HK-2 (cell line): ENCODE measurements at regions not wholly inside any gene's neighbourhood (a gene's known extent, or its start where the extent isn't known, plus 50 kb on each side); places are given as distances from the start of the nearest gene placed in this dataset.

ENCODE experiments used
- DNase-seq: peaks from one replicate; pipeline ENCODE4 v3.0.0-alpha.2; 2018; ENCODE audit not compliant: unreplicated experiment

DNA sequence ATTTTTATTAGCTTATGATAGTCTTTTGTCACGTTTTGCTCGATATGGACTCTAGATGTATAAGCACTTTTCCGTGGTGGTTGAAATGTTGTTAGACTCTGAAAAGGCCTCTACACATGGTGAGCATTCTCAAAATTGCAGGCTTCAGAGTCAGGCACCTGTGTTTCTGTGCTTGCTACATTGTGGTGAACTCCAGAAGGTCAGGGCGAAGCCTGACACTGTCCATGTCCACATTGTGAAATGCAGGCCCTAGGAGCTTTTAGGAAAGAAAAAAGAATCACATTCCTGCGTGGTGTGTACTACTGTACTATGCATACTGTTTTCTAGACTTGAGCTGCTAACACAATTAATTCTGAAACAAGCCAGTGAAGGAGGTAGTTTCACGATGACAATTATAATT lies 86.3 kb downstream of the HS3ST1 start:
- no peak for DNase-seq

DNA sequence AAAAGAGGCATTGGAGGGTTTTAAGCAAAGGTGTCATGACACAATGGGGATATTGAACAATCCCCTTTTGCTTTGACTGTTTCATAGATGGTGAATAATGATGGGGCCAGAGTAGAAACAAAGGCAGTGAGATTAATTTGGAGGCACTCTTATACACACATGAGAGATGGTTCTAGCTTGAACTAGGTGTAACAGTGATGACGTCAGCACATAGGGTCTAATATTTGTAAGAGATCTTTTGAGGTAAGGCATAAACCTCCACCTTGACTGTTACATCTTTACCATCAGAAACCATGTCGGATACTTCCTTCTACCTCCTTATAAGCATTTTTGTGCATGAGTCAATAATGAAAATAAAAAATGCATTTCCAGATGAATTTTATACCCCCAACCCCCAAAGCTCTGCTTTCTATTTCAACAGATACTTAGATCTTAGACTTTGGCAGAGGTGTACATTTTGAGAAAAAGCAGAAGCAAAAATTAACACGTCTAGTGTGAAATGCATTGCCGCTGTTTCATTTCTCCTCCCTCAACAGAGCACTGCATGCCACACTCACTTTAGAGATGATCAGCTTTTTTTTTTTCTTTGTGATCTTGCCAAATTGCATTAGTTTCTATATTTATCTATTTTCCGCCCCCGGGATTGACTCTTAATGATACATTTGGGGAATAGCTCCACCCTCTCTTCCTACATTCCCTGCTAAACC lies 87.2 kb downstream of the HS3ST1 start:
- DNase-seq, result no peak

DNA sequence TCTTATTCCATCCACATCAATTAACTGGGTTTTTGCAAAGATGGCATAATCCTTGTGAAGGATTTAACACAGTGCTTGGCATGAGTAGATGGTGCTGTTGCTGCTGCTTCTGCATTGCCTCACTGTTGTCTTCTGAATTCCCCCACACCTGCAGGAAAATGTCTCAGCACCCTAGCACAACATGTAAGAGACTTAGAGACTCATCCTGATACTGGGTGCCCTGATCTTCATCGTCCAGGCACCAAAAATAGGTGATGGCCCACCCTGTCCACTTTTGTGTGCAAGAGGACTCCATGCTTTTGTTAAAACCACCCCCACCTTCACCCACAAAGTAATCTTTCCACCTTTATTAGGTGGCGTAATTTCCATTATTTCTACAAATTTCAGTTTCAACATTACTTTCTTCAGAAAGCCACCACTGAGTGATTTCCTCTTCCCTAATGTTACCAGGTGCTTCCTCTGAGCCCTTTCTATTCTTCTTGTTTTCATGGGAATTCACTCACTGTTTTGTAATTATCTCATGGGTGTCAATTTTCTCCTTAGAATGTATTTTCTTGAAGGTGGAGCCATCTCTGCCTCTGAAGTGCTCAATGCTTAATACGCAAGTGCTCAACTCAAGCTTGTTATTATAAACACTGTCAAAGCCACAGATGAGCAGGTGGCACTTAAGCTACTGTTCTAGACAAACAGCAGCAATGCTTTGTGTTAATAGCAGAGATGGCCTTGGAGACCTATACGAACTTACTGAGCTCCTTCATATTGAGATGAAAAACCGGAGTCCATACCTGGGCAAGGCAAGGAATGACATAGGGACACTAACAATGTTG lies 89.5 kb downstream of the HS3ST1 start:
- DNase-seq, result no peak

DNA sequence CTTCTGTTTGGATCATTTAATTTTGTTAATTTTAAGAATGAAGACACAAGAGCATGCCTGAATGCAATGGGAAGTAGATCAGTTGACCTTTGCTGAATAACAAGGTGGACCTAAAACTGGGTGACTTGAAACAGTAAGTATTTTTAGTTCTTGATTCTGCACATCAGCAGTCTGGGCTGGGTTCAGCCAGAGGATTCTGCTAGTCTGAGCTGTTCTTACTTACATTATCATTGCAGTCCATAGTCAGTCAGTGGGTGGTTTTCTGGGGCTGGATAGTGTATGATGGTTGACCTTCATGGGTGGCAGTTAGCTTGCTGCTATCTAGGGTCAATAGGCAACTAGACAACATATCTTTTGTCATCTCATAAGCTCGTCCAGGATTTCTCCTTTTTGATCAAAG lies 91.4 kb downstream of the HS3ST1 start:
- no peak for DNase-seq

DNA sequence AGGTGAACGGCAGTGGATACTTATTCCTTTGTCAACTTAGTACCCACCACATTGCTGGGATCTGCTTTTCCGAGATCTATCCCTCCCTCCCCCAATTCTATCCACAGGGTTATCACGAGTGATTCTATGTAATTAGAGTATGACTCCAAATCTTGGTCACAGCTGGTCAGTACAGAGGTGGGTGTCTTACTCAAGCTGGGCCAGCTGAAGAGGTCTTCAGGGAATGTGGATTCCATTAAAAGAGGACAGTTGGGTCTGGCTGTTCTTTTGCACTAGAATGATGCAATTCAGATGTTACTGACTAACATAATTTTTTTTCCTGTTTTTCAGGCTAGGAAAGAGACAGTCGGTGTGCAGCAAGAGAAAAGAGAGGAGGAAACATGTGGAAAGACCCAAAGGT lies 92.3 kb downstream of the HS3ST1 start:
- no peak for DNase-seq

DNA sequence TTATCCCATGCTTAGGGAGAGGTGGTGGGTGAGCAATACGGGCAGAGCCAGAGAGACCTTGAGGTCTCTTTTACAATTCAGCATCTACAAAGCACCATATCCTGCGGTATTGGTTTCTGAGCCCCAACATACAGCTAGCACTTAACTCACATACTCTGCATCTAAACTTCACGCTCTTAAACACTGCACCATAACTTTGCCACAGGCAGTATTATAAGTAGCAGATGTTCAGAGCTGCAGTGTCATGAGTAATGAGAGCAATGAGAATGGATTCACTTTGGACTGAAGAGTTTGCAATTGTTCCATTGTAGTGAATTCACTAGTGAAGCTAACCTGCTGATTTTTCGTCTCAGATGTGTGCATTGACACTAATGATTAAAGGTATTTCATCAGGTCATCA lies 93.8 kb downstream of the HS3ST1 start:
- no peak for DNase-seq

DNA sequence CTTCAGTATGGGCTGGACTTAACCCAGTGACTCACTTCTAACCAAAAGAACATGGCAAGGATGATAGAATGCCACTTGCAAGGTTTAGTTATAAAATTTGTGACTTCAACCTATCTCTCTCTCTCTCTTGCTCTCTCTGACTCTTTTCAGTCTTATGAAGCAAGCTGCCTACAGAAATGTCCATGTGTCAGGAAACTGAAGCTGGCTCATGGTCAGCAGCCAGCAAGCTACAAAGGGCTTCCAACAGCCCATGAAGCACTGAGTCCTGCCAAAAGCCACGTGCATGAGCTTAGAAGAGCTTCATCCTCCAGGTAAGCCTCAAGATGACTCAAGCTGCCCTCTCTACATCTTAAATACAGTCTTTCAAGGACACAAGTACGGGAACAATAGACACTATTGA lies 100.3 kb downstream of the HS3ST1 start:
- no peak for DNase-seq

DNA sequence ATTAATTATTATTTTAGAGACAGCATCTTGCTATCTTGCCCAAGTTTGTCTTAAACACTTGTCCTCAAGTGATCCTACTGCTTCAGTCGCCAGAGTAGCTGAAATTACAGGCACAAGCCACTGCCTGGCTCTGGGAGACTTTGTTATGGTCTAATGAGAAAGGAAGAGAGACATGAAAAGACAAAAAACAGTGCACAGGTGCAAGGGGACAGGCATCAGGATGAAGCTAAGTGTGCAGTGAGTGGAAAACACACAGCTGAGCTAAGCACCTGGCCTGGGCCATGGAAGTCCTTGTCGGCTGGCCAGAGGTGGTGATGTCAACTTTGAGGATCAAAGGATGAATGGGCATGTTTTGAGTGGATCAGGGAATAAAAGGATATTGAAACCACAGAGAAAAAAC lies 102.7 kb downstream of the HS3ST1 start:
- DNase-seq, result no peak

DNA sequence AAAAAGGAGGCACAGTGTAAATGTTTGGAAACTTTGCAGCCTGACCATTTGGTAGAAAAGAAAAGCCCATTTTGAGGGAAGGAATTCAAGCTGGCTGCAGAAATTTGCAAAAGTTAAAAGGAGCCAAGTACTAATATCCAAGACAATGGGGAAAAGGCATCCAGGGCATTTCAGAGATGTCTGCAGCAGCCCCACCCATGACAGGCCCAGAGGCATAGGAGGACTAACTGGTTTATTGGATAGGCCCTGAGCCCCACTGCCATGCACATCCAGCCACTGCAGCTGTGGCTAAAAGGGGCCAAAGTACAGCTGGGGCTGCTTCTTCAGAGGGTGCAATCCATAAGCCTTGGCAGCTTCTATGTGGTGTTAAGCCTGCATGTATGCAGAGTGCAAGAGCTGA lies 104.9 kb downstream of the HS3ST1 start:
- DNase-seq, result no peak

DNA sequence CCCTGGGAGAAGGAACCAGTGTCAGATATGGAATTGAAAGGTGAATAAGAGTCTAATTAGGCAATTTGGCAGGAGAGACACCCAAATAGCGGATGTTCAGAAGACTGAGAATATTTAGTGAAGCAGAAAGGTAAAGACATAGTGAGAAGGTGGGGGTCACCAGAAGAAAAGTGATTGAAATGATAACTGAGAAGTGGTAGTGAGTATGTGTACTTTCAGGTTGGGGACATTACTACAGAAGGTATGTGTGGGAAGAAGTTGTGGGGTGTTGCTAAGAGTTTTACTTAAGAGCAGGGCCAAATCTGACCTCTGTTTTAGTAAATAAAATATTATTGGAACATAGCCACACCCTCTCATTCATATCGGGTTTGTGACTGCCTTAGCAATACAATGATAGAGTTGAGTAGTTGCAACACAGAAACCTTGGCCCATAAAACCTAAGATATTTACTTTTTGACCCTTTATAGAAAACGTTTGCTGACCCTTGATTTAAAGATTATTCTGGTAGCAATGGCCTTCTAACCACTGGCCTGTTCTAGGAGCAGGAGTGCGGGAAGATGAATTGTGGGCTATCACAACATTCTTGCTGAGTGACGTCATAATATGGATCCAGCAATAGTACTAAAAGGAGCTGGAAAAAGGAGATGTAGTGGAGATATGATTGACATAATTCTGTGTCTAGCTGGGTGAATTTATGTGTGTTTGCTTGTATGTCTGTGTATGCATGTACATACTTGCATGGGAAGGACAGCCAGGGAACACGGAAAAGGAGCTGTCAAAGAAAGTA lies 115.3 kb downstream of the HS3ST1 start:
- no peak for DNase-seq

DNA sequence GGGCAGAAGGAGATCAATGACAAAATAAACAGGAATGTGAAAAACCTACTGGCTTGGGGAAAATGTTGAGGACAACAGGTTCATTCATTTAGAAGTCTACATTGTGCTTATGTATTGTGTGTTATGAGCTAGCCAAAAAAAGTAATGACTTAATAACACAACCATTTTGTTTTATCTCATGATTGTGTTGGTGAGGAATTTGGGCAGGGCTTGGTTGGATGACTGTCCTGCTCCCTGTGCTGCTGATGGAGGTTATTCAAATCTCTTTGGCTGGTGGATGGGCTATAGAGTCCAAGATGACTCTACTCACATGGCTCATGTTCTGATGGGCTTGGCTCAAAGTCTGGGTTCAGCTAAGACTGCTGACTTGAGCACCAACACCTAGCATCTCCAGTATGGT lies 116.3 kb downstream of the HS3ST1 start:
- DNase-seq, result no peak

DNA sequence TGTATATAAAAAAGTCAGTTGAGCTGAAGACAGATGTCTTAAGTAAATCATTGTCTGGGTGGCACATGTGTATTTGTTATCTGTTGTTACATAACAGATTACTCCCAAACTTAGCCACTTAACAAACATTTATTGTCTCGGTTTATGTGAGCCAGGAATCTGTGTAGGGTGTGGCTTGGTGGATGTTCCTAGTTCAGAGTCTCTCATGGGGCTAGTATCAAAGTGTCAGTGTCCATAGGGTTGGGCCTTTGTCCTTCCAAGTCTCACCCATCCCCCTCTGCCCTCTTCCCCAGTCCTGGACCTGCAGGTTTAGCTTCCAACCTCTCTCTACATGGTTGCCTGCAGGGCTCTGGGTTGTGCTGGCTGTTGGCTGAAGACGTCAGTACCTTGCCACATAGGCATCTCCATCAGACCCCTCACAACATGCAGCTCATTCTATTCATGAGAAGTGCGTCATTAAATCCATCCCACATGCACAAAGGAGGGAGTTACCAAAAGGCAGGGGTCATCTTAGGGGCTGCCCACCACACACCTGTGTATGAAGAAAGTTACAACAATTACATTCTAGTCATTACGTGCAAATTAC lies 127.5 kb downstream of the HS3ST1 start:
- DNase-seq, result no peak

DNA sequence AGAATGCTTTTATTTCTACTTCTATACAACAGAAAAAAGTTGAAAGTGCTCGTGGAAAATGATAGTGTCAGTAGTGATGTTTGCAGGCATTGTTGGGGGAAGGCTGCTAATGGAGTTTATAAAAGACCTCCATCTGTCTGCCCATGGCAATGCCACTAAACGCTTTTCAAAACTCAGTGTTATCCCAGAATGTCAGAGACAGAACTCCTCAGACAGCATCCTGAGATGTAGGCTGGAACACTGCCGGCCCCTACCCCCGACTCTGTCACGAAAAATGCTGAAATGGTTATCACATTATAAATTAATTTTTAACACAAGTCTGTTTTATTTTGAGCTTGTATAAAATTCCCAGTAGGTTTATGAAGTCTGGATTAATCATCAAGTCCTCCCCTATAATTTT lies 128.9 kb downstream of the HS3ST1 start:
- DNase-seq, result no peak

DNA sequence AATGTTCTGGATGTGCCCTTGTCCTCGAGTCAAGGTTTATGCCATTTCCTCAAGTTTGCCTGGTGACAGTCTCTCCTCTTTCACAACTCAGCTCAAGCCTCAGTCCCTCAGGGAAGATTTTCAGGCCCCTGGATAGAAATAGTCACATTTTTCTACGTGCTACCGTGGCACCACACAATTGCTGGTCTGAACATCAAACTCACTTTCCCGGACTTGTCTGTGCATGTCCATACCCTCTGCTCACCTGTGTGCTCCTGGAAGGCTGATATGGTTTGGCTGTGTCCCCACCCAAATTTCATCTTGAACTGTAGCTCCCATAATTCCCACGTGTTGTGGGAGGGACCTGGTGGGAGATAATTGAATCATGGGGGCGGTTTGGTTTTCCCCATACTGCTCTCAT lies 129.7 kb downstream of the HS3ST1 start:
- DNase-seq, result no peak

DNA sequence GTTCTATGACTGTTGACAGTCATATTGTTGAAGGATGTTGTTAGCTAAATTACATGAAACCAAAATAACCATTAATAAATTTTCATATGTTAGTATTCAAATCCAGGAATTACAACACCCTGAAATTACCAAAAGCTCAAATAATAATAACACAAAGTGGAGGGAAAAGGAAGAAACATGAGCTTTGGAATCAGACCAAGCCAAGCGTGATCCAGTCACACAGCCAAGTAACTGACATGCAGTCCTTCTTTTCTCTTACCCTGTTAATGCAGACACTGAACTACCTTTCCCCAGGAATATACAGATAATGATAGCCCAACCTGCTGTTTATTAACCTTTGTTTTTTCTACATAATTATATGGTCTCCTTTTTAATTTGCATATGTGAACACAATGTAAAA lies 130.2 kb downstream of the HS3ST1 start:
- no peak for DNase-seq

DNA sequence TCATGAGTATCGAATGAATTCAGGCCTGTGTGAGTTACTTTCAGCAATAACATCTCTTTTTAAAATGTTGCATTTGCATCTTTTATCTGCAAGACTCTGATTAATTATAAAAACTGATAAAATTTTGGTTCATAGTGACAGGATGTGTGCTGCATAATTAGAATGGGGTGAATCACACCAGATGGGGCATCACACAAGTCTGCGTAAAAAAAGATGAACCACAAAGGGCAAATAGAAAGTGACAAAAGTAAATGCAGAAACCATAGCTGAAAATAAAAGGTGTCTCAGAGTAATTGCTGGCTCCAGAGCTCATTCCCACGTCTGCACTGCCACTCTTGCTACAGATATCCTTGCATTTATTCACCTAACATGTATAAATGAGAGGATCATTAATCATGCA lies 131.1 kb downstream of the HS3ST1 start:
- no peak for DNase-seq

DNA sequence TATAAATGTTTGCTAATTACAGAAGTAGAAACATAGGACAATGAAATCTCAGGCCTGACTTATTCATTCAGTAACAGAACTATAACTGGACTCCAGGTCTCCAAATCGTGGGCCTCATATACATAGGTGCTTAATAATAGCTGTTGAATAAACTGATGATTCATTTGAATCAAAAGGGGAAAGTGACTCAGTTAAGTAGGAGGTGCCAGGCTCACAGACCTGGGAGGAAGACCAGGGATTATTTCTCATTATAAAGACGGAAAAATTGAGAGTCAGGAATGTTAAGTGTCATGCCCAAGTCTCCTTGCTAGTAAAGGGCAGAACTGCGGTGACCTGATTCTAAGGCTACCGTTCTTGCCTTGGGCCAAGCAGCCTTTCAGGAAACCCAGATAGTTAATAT lies 131.5 kb downstream of the HS3ST1 start:
- DNase-seq, result no peak

DNA sequence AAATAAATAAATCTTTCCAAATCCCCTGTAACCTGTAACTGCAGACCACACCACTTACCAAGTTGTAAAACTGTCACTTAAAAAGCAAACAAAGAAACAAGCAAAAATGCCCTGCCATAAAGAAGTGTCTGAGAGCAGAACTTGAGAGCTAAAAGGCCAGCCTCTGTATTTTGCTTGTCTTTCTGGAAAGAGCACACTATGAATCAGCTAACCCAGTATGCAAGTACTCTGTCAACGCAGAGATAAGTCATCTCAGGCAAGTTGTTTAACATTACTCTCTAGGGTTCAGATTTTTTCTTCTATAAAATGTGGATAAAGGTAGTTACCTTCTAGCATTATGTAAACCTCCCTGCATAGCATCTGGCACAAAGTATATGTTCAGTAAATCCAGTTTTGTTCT lies 134.8 kb downstream of the HS3ST1 start:
- DNase-seq, result no peak

DNA sequence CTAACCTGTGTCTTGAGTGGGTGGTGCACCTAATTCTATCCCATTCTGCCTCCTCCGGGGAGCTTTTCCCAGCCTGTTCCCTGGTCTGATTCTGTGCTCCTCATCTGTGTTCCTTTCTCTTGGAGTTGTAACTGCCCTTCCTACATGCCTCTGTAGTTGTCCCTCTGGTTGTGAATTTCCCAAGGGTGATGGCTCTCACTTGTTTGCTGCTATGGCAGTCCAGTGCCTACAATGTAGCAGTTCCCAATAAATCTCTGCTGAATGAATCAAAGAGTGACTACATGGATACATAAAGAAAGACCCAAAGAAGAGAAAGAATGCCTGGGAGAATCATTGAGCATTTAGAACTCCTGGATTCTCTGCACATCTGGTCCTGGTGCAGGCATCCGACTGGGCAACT lies 141.6 kb downstream of the HS3ST1 start:
- no peak for DNase-seq

DNA sequence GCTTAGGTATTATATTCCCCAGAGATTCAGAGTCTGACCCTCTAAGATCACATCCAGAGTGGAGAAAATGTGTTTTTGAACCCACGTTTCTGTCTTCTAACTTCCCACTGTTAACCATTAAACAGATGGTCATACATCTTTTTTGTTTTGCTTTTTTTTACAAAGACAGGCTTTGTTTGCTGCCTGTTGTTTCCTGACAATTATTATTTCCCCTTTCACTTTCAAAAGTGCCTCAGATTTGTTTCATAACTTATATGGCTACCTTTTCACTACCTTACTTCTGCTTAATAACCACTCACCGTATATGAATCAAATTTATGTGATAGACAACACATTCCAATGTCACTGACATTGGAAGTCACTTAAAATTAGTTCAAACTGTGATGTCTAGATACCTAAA lies 142.2 kb downstream of the HS3ST1 start:
- DNase-seq, result no peak

DNA sequence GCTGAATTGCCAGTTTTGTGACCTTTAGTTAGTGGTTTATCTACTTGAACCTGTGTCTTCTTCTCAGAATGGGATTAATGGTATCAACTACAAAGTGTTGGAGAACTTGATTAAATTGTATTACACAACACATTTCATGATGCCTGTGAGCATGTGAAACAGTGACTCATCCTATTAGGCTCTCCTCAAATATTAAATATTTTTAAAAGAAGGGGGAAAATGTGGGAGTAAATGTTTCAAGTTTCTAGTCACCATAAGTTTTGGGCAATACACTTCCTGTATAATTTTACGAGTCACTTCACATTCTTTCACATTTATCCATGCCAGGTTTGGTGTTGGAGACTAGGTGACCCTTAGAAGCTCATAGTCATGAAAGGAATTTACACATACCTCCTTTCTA lies 147.0 kb downstream of the HS3ST1 start:
- DNase-seq, result no peak

DNA sequence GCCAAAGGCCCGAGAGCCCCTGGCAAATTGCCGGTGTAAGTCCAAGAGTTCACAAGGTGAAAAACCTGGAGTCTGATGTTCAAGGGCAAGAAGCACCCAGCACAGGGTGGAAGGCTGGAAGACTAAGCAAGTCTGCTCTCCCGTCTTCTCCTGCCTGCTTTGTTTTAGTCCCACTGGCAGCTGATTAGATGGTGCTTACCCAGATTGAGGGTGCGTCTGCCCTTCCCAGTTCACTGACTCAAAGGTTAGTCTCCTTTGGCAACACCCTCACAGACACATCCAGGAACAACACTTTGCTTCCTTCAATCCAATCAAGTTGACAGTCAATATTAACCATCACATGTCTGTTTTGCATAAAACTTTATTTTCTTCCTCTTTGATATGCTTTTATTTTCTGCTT lies 157.4 kb downstream of the HS3ST1 start:
- DNase-seq, result no peak
